GM06990 (cell line): ENCODE measurements at regions not wholly inside any gene's neighbourhood (a gene's known extent, or its start where the extent isn't known, plus 50 kb on each side); places are given as distances from the start of the nearest gene placed in this dataset.

ENCODE experiments used
- DNase-seq: peaks from one replicate; pipeline ENCODE4 v3.0.0-alpha.2; 2011; ENCODE audit not compliant: insufficient read length; ENCODE audit errors: extremely low read depth
- H3K27me3 ChIP-seq: replicated peaks from 2 replicates; pipeline ENCODE4 v1.6.0; 2011; ENCODE audit warnings: low read length; ENCODE audit not compliant: control insufficient read depth, insufficient read depth
- H3K36me3 ChIP-seq: 2 replicates; pipeline ENCODE4 v1.5.1; 2011; ENCODE audit warnings: low read length; ENCODE audit not compliant: control insufficient read depth, insufficient read depth
- H3K4me3 ChIP-seq: replicated peaks from 2 replicates; pipeline ENCODE4 v1.5.1; 2011; ENCODE audit warnings: low read depth, mild to moderate bottlenecking, control low read depth, low read length
- TF ChIP-seq, protein P1 (sequence below): IDR thresholded peaks from 2 replicates; pipeline ENCODE4 v1.5.1; 2011; ENCODE audit warnings: low read length, control low read depth, mild to moderate bottlenecking, inconsistent platforms; ENCODE audit not compliant: insufficient read depth, poor library complexity, severe bottlenecking

GRCh38 chr3:87363721-87364120, 87.3 kb upstream of the POU1F1 start:
- no peak for DNase-seq
- Histone ChIP-seq H3K4me3 (no peak overlapping the region), H3K27me3 (no peaks in the 10 kb centered on the region), H3K36me3 (no peaks in the 10 kb centered on the region)
- TF ChIP-seq, protein P1, sequence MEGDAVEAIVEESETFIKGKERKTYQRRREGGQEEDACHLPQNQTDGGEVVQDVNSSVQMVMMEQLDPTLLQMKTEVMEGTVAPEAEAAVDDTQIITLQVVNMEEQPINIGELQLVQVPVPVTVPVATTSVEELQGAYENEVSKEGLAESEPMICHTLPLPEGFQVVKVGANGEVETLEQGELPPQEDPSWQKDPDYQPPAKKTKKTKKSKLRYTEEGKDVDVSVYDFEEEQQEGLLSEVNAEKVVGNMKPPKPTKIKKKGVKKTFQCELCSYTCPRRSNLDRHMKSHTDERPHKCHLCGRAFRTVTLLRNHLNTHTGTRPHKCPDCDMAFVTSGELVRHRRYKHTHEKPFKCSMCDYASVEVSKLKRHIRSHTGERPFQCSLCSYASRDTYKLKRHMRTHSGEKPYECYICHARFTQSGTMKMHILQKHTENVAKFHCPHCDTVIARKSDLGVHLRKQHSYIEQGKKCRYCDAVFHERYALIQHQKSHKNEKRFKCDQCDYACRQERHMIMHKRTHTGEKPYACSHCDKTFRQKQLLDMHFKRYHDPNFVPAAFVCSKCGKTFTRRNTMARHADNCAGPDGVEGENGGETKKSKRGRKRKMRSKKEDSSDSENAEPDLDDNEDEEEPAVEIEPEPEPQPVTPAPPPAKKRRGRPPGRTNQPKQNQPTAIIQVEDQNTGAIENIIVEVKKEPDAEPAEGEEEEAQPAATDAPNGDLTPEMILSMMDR = no peak

DNA sequence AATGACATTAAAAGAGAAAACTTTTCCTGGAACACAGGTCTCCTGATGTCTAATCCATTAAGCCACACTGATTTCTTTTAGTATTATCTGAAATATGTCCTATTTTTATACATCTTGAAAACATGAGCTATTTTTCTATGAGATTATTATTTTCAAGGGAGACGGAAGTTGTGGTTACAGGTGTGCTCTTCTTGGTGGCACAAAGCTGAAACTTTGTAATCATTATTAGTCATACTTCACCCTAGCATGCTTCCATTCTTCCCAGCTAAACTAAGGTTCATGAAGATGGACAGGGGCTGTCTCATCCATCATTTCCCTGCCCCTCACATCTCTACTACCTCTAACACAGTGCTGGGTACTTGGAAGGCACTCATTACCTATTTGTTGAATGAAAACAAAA, 85.6 kb upstream of the POU1F1 start:
- H3K27me3 ChIP-seq = no peaks in the 10 kb centered on the region
- TF ChIP-seq, protein P1 = no peak
- no peaks in the 10 kb centered on the region for H3K36me3 ChIP-seq
- no peak for DNase-seq
- no peak overlapping the region for H3K4me3 ChIP-seq

DNA sequence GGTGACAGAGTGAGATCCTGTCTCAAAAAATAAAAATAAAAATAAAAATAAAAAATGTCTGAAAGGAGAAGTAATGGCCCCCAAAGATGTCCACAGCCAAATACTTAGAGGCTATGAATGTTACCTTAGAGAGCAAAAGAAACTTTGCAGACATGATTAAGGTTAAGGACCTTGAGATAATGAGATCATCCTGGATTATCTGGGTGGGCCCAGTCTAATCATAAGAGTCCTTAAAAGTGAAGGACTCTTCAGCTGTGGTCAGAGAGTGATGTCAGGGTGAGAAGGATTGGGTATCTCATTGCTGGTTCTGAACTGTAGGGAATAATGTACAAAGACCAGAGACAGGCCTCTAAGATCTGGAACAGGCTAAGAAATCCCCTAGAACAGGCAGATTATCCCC, 84.9 kb upstream of the POU1F1 start:
- H3K36me3 ChIP-seq = no peaks in the 10 kb centered on the region
- no peaks in the 10 kb centered on the region for H3K27me3 ChIP-seq
- DNase-seq = no peak
- TF ChIP-seq, protein P1 = no peak
- H3K4me3 ChIP-seq = no peak overlapping the region

DNA sequence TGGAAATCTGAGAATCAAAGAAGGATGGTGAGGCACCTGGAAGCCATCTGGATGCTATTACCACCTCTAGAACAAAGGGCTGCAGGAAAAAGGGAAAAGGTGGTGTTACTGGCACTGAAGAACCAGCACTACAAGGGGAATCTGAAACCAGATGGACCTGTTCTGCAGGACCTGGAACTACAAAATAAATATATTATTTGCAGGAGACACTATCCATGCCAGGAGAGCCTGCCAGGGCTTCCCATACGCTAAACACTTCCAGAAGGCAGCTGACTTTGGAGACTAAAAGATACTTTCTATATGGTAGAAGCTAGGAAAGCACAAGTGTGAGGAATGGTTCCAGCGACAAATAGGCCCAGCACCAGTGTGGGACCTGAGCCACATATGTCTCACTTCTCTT, 83.4 kb upstream of the POU1F1 start:
- TF ChIP-seq, protein P1 = no peak
- Histone ChIP-seq H3K4me3 (no peak overlapping the region), H3K27me3 (no peaks in the 10 kb centered on the region), H3K36me3 (no peaks in the 10 kb centered on the region)
- DNase-seq = no peak

GRCh38 chr3:87359025-87359424, 82.6 kb upstream of the POU1F1 start:
- TF ChIP-seq, protein P1 = no peak
- no peaks in the 10 kb centered on the region for H3K36me3 ChIP-seq
- H3K27me3 ChIP-seq = no peaks in the 10 kb centered on the region
- DNase-seq = no peak
- no peak overlapping the region for H3K4me3 ChIP-seq

DNA sequence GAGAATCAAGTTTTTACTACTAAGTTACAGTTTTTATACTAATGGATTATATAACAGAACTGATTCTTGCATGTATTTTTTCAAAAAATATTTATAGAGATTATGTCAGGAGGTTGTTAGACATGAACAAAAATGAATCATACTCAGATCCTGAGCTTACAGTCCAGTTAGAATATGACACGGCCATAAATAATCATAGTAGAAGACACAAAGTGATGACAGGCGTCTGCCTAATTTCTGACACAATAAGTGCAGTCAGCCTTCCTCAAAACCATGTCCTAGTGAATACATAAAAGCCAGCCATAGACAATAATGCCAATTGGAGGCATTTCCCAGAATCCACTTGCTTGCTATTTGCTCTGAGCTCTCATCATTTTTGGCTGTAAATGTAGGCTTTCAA, 81.7 kb upstream of the POU1F1 start:
- H3K36me3 ChIP-seq = no peaks in the 10 kb centered on the region
- no peak overlapping the region for H3K4me3 ChIP-seq
- no peaks in the 10 kb centered on the region for H3K27me3 ChIP-seq
- DNase-seq = no peak
- TF ChIP-seq, protein P1 = no peak
